COLO668 (cell line): ENCODE measurements at regions not wholly inside any gene's neighbourhood (a gene's known extent, or its start where the extent isn't known, plus 50 kb on each side); places are given as distances from the start of the nearest gene placed in this dataset.

Experiments
- DNase-seq: peaks from one replicate; lab custom pipeline; 2025; ENCODE audit not compliant: unreplicated experiment; lab: John Stamatoyannopoulos, UW

- DNase-seq: no peak
Measured at GRCh38 chr5:9927521-9927997, 297.4 kb upstream of the TAS2R1 start.

GRCh38 chr5:9927106-9927505 is 297.0 kb upstream of the TAS2R1 start:
- DNase-seq: no peak

GRCh38 chr5:9924614-9925013 is 294.5 kb upstream of the TAS2R1 start:
- no peak for DNase-seq

- no peak for DNase-seq
Measured at GRCh38 chr5:9922719-9923118, 292.6 kb upstream of the TAS2R1 start.

- no peak for DNase-seq
Measured at GRCh38 chr5:9920697-9921096, 290.5 kb upstream of the TAS2R1 start.

GRCh38 chr5:9919306-9920030 is 289.3 kb upstream of the TAS2R1 start:
- DNase-seq: no peak

- no peak for DNase-seq
Measured at GRCh38 chr5:9905661-9906060, 275.5 kb upstream of the TAS2R1 start.

- DNase-seq: peak; percentile 82
Measured at GRCh38 chr5:9903801-9904200, 273.6 kb upstream of the TAS2R1 start.

GRCh38 chr5:9898319-9898718 is 268.2 kb upstream of the TAS2R1 start:
- DNase-seq: peak; percentile 31

- DNase-seq: no peak
Measured at GRCh38 chr5:9895302-9895645, 265.1 kb upstream of the TAS2R1 start.

GRCh38 chr5:9894571-9895301 is 264.6 kb upstream of the TAS2R1 start:
- DNase-seq: no peak

GRCh38 chr5:9892696-9893095 is 262.5 kb upstream of the TAS2R1 start:
- DNase-seq: no peak

- DNase-seq: no peak
Measured at GRCh38 chr5:9889511-9889910, 259.4 kb upstream of the TAS2R1 start.

- DNase-seq: no peak
Measured at GRCh38 chr5:9888501-9888901, 258.4 kb upstream of the TAS2R1 start.

- no peak for DNase-seq
Measured at GRCh38 chr5:9885164-9885563, 255.0 kb upstream of the TAS2R1 start.

- DNase-seq: no peak
Measured at GRCh38 chr5:9878206-9878605, 248.1 kb upstream of the TAS2R1 start.

- no peak for DNase-seq
Measured at GRCh38 chr5:9877488-9877887, 247.3 kb upstream of the TAS2R1 start.

- DNase-seq: no peak
Measured at GRCh38 chr5:9876451-9876850, 246.3 kb upstream of the TAS2R1 start.

- no peak for DNase-seq
Measured at GRCh38 chr5:9869616-9870288, 239.6 kb upstream of the TAS2R1 start.

- no peak for DNase-seq
Measured at GRCh38 chr5:9865574-9865973, 235.4 kb upstream of the TAS2R1 start.

GRCh38 chr5:9864791-9865190 is 234.6 kb upstream of the TAS2R1 start:
- no peak for DNase-seq

GRCh38 chr5:9863486-9863885 is 233.3 kb upstream of the TAS2R1 start:
- no peak for DNase-seq
